GM21360 (cell line): ENCODE measurements at regions not wholly inside any gene's neighbourhood (a gene's known extent, or its start where the extent isn't known, plus 50 kb on each side); places are given as distances from the start of the nearest gene placed in this dataset.

Experiments used
- ATAC-seq: cut with Tn5 transposase; IDR thresholded peaks from one replicate; pipeline ENCODE4 v1.9.1; 2021; ENCODE audit warnings: mild to moderate bottlenecking, moderate library complexity; ENCODE audit not compliant: unreplicated experiment

- ATAC-seq: no peak
Measured at GRCh38 chr2:35035883-35036282, 1319.7 kb upstream of the CRIM1 start.

GRCh38 chr2:35033748-35034147, 1321.8 kb upstream of the CRIM1 start:
- ATAC-seq: no peak

GRCh38 chr2:35023545-35023944, 1332.0 kb upstream of the CRIM1 start:
- no peak for ATAC-seq

GRCh38 chr2:35000453-35000852, 1355.1 kb upstream of the CRIM1 start:
- no peak for ATAC-seq

GRCh38 chr2:34998741-34999140, 1356.8 kb upstream of the CRIM1 start:
- ATAC-seq: no peak

- no peak for ATAC-seq
Measured at GRCh38 chr2:34997779-34998178, 1357.8 kb upstream of the CRIM1 start.

- ATAC-seq: no peak
Measured at GRCh38 chr2:34995196-34995595, 1360.4 kb upstream of the CRIM1 start.

- no peak for ATAC-seq
Measured at GRCh38 chr2:34991508-34992274, 1363.9 kb upstream of the CRIM1 start.

- ATAC-seq: no peak
Measured at GRCh38 chr2:34985474-34985873, 1370.1 kb upstream of the CRIM1 start.

GRCh38 chr2:34980689-34981088, 1374.9 kb upstream of the CRIM1 start:
- ATAC-seq: no peak

- no peak for ATAC-seq
Measured at GRCh38 chr2:34979148-34979547, 1376.4 kb upstream of the CRIM1 start.

- no peak for ATAC-seq
Measured at GRCh38 chr2:34961822-34962221, 1362.7 kb upstream of the FAM98A start.

- ATAC-seq: no peak
Measured at GRCh38 chr2:34954758-34955157, 1355.7 kb upstream of the FAM98A start.

- no peak for ATAC-seq
Measured at GRCh38 chr2:34950797-34951196, 1351.7 kb upstream of the FAM98A start.

GRCh38 chr2:34949316-34949715, 1350.2 kb upstream of the FAM98A start:
- ATAC-seq: no peak

GRCh38 chr2:34936089-34936488, 1337.0 kb upstream of the FAM98A start:
- no peak for ATAC-seq

- ATAC-seq: peak; percentile 99
Measured at GRCh38 chr2:34912084-34912483, 1313.0 kb upstream of the FAM98A start.

GRCh38 chr2:34909992-34910705, 1311.0 kb upstream of the FAM98A start:
- no peak for ATAC-seq

- no peak for ATAC-seq
Measured at GRCh38 chr2:34907812-34908211, 1308.7 kb upstream of the FAM98A start.

GRCh38 chr2:34901739-34902138, 1302.6 kb upstream of the FAM98A start:
- no peak for ATAC-seq

GRCh38 chr2:34899079-34899478, 1300.0 kb upstream of the FAM98A start:
- ATAC-seq: no peak

- no peak for ATAC-seq
Measured at GRCh38 chr2:34892766-34893165, 1293.7 kb upstream of the FAM98A start.
